Neural crest cell (in vitro differentiated cells): ENCODE measurements at regions not wholly inside any gene's neighbourhood (a gene's known extent, or its start where the extent isn't known, plus 50 kb on each side); places are given as distances from the start of the nearest gene placed in this dataset.

Experiments
- DNase-seq: peaks from one replicate; pipeline ENCODE4 v3.0.0; 2021; ENCODE audit warnings: low read depth, mixed read lengths, low spot score
- H3K27ac Mint-ChIP-seq: one replicate; pipeline ENCODE4 v1.8.0; 2021; ENCODE audit warnings: mild to moderate bottlenecking, mixed read lengths; ENCODE audit not compliant: unreplicated experiment
- H3K27me3 Mint-ChIP-seq: 2 replicates; pipeline ENCODE4 v1.8.0; 2021; ENCODE audit warnings: low read depth, mild to moderate bottlenecking, mixed read lengths
- H3K36me3 Mint-ChIP-seq: 2 replicates; pipeline ENCODE4 v1.8.0; 2021; ENCODE audit warnings: low read depth, mild to moderate bottlenecking, mixed read lengths
- H3K4me1 Mint-ChIP-seq: 2 replicates; pipeline ENCODE4 v1.8.0; 2021; ENCODE audit warnings: mixed read lengths
- H3K4me3 Mint-ChIP-seq: one replicate; pipeline ENCODE4 v1.8.0; 2021; ENCODE audit warnings: mild to moderate bottlenecking, mixed read lengths
- H3K9me3 Mint-ChIP-seq: 2 replicates; pipeline ENCODE4 v1.8.0; 2021; ENCODE audit warnings: mixed read lengths
- TF ChIP-seq, protein P1 (sequence below): fragments of 200-600 bp; sonication (generic); conservative IDR thresholded peaks from 2 replicates; pipeline ENCODE4 v1.5.0; 2021; ENCODE audit warnings: antibody characterized with exemption, mild to moderate bottlenecking

GRCh38 chr2:161564906-161565305 is 59.3 kb upstream of the SLC4A10 start:
- TF ChIP-seq, protein P1, sequence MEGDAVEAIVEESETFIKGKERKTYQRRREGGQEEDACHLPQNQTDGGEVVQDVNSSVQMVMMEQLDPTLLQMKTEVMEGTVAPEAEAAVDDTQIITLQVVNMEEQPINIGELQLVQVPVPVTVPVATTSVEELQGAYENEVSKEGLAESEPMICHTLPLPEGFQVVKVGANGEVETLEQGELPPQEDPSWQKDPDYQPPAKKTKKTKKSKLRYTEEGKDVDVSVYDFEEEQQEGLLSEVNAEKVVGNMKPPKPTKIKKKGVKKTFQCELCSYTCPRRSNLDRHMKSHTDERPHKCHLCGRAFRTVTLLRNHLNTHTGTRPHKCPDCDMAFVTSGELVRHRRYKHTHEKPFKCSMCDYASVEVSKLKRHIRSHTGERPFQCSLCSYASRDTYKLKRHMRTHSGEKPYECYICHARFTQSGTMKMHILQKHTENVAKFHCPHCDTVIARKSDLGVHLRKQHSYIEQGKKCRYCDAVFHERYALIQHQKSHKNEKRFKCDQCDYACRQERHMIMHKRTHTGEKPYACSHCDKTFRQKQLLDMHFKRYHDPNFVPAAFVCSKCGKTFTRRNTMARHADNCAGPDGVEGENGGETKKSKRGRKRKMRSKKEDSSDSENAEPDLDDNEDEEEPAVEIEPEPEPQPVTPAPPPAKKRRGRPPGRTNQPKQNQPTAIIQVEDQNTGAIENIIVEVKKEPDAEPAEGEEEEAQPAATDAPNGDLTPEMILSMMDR, result no peak
- Mint-ChIP-seq H3K27ac (no peak overlapping the region), H3K4me1 (no peaks in the 10 kb centered on the region), H3K9me3 (peaks cover 23% of the 10 kb centered on the region), H3K4me3 (no peak overlapping the region), H3K27me3 (peaks cover 12% of the 10 kb centered on the region), H3K36me3 (peaks cover 10% of the 10 kb centered on the region)
- no peak for DNase-seq

DNA sequence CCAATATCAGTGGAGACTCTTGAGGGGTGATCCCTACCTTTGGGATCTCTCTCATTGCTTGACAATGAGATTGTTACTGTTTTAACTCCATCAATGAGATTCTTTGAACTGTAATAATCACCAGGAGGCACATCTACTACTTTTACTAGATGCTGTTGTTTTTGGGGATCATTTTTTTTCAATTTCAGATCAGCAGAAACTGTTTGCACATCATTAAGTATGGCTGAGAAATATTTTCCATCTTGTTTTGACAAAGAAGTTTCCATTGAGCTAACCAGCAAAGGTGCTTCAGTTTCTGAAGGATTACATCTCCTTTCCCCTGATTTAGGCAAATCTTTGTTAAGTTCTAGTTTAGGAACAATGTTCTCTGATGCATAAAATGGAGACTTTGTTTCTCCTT is 54.8 kb upstream of the SLC4A10 start:
- TF ChIP-seq, protein P1, result no peak
- no peak for DNase-seq
- Mint-ChIP-seq H3K4me3 (no peak overlapping the region), H3K4me1 (no peaks in the 10 kb centered on the region), H3K27ac (no peak overlapping the region), H3K27me3 (peaks cover 13% of the 10 kb centered on the region), H3K9me3 (peaks cover 2% of the 10 kb centered on the region), H3K36me3 (no peaks in the 10 kb centered on the region)

- Mint-ChIP-seq H3K9me3 (peaks cover 2% of the 10 kb centered on the region), H3K4me3 (no peak overlapping the region), H3K36me3 (no peaks in the 10 kb centered on the region), H3K4me1 (no peaks in the 10 kb centered on the region), H3K27me3 (peaks cover 13% of the 10 kb centered on the region), H3K27ac (no peak overlapping the region)
- no peak for DNase-seq
- TF ChIP-seq, protein P1, result peak; percentile 33
Measured at GRCh38 chr2:161570424-161571050, 53.7 kb upstream of the SLC4A10 start.

- no peaks in the 10 kb centered on the region for H3K4me1 Mint-ChIP-seq
- H3K4me3 Mint-ChIP-seq, result no peak overlapping the region
- H3K9me3 Mint-ChIP-seq, result peaks cover 2% of the 10 kb centered on the region
- no peak overlapping the region for H3K27ac Mint-ChIP-seq
- no peak for DNase-seq
- peaks cover 13% of the 10 kb centered on the region for H3K27me3 Mint-ChIP-seq
- no peaks in the 10 kb centered on the region for H3K36me3 Mint-ChIP-seq
- TF ChIP-seq, protein P1, result no peak
Measured at GRCh38 chr2:161571051-161571429, 53.2 kb upstream of the SLC4A10 start.
